Spleen (tissue), 7 donors: ENCODE measurements at regions not wholly inside any gene's neighbourhood (a gene's known extent, or its start where the extent isn't known, plus 50 kb on each side); places are given as distances from the start of the nearest gene placed in this dataset.

ENCODE experiments used
- POLR2A ChIP-seq, 3 donors: fragments of 450-650 bp; IDR thresholded peaks; one replicate each; pipeline ENCODE4 v1.5.1; 2017; ENCODE audit warnings: antibody characterized with exemption in 3 of 3, mild to moderate bottlenecking in 1 of 3
- POLR2AphosphoS5 ChIP-seq, 3 donors: sonication (generic); formaldehyde crosslinking; IDR thresholded peaks; one replicate each; pipeline ENCODE4 v1.5.1; 2017; ENCODE audit warnings: antibody characterized with exemption in 3 of 3
- TF ChIP-seq, protein P1 (sequence below), 11 experiments: fragments of 200-600 bp in 7 of 11; fragments of 450-650 bp in 4 of 11; sonication (generic) in 4 of 11; IDR thresholded peaks in 8 of 11; conservative IDR thresholded peaks in 3 of 11; 1 replicate in 7 of 11; 2 replicates in 4 of 11; pipeline versions ENCODE4 v1.4.0 to v1.8.0; 2016 to 2021; ENCODE audit warnings: antibody characterized with exemption in 11 of 11, inconsistent platforms in 4 of 11, mild to moderate bottlenecking in 1 of 11
- donor health status: DM: no; HTN: no; CAD: no; lungs with moderate emphysema.
- donor health status: DM: no; HTN: no; CAD: no.
- donor health status: DM: no; HTN: no; CAD: no.

DNA sequence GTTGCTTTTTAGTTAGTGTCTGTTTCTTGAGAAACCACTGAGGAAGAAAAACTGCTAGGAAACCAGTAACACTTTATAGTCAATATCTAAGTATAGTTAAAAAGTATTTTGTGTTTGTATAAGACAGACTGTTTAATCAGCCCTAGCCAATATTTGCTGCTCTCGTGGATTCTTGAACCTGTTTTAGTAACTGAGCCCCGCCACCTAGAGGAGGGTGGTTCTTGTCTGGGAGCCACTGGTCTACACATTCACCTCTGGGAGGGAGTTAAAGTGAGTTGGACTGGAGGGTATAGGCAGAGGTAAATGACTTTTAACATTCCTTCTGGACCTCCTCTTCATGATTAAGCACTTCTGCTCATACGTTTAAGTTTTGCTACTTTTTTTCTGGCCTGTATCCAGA, 117.2 kb downstream of the SPATA31D1 start:
- TF ChIP-seq, protein P1, sequence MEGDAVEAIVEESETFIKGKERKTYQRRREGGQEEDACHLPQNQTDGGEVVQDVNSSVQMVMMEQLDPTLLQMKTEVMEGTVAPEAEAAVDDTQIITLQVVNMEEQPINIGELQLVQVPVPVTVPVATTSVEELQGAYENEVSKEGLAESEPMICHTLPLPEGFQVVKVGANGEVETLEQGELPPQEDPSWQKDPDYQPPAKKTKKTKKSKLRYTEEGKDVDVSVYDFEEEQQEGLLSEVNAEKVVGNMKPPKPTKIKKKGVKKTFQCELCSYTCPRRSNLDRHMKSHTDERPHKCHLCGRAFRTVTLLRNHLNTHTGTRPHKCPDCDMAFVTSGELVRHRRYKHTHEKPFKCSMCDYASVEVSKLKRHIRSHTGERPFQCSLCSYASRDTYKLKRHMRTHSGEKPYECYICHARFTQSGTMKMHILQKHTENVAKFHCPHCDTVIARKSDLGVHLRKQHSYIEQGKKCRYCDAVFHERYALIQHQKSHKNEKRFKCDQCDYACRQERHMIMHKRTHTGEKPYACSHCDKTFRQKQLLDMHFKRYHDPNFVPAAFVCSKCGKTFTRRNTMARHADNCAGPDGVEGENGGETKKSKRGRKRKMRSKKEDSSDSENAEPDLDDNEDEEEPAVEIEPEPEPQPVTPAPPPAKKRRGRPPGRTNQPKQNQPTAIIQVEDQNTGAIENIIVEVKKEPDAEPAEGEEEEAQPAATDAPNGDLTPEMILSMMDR (IDR thresholded peaks at IDR 0.05 in 8 of 11, conservative IDR thresholded peaks at IDR 0.05 in 3 of 11), result no peak
- no peak for TF ChIP-seq POLR2A (IDR thresholded peaks at IDR 0.05)
- TF ChIP-seq POLR2AphosphoS5 (IDR thresholded peaks at IDR 0.05), result no peak
